Keratinocyte (primary cell): ENCODE measurements at regions not wholly inside any gene's neighbourhood (a gene's known extent, or its start where the extent isn't known, plus 50 kb on each side); places are given as distances from the start of the nearest gene placed in this dataset.
"Not testable (repeated sequence)": the region's sequence is repeated elsewhere in the genome, so short reads cannot be mapped to it uniquely, and the experiment has no call there.

ENCODE experiments used
- CTCF ChIP-seq, 3 experiments: IDR thresholded peaks in 1 of 3; conservative IDR thresholded peaks in 1 of 3; optimal IDR thresholded peaks in 1 of 3; 2 replicates in 2 of 3; 3 replicates in 1 of 3; pipeline versions ENCODE3 to v1.5.1; 2011; ENCODE audit warnings: low read length in 3 of 3, mild to moderate bottlenecking in 3 of 3, moderate library complexity in 2 of 3, control low read depth in 1 of 3, inconsistent platforms in 1 of 3; ENCODE audit not compliant: insufficient read depth in 2 of 3; ENCODE audit errors: extremely low read depth in 1 of 3
- EZH2 ChIP-seq: IDR thresholded peaks from one replicate; pipeline ENCODE4 v1.6.1; 2012; ENCODE audit warnings: inconsistent platforms, mild to moderate bottlenecking, low read length, moderate library complexity

DNA sequence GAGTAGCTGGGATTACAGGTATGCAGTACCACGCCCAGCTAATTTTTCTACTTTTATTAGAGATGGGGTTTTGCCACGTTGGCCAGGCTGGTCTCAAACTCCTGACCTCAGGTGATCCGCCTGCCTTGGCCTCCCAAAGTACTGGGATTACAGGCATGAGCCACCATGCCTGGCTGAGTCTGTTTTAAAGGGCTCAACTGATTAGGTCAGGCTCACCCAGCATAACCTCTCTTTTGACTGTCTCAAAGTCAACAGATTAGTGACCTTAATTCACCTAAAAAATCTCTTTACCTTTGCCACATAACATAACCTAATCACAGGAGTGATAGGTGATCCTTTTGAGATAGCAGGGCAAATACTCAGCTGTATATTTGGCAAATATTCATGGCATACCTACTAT is 147.9 kb upstream of the EYA4 start:
- TF ChIP-seq CTCF (optimal IDR thresholded peaks at IDR 0.05 in 1 of 3, IDR thresholded peaks at IDR 0.05 in 1 of 3, conservative IDR thresholded peaks at IDR 0.05 in 1 of 3; ENCODE audit: extremely low read depth in 1 of 3, insufficient read depth in 2 of 3, low read length in 3 of 3); EZH2: not testable (repeated sequence)
